Thoracic aorta (tissue), 2 donors: ENCODE measurements at regions not wholly inside any gene's neighbourhood (a gene's known extent, or its start where the extent isn't known, plus 50 kb on each side); places are given as distances from the start of the nearest gene placed in this dataset.

ENCODE experiments used
- ATAC-seq: fragments of 150-250 bp; one replicate; pipeline ENCODE4 v1.8.0; 2017; ENCODE audit warnings: low read depth; ENCODE audit not compliant: insufficient number of reproducible peaks, low FRiP score
- DNase-seq: peaks from one replicate; pipeline ENCODE4 v3.0.0-alpha.2; 2020; ENCODE audit warnings: low spot score
- H3K27ac ChIP-seq, 2 donors: fragments of 200-600 bp; sonication (generic); 1 replicate in 1 of 2; 2 replicates in 1 of 2; pipeline ENCODE4 v1.5.1; 2016; ENCODE audit warnings: mild to moderate bottlenecking in 2 of 2, moderate library complexity in 2 of 2
- H3K27me3 ChIP-seq: fragments of 200-600 bp; sonication (generic); replicated peaks from 2 replicates; pipeline ENCODE4 v1.6.0; 2016; ENCODE audit warnings: mild to moderate bottlenecking; ENCODE audit not compliant: insufficient read depth
- H3K36me3 ChIP-seq: fragments of 200-600 bp; sonication (generic); one replicate; pipeline ENCODE4 v1.5.1; 2016
- H3K4me1 ChIP-seq, 2 donors: fragments of 200-600 bp; sonication (generic); 1 replicate in 1 of 2; 2 replicates in 1 of 2; pipeline versions ENCODE4 v1.5.1 to v1.6.0; 2016; ENCODE audit warnings: low read depth in 2 of 2, mild to moderate bottlenecking in 1 of 2; ENCODE audit not compliant: control insufficient read depth in 1 of 2
- H3K4me3 ChIP-seq: fragments of 200-600 bp; sonication (generic); 2 replicates; pipeline ENCODE4 v1.5.1; 2016; ENCODE audit warnings: mild to moderate bottlenecking
- H3K9me3 ChIP-seq: fragments of 200-600 bp; sonication (generic); 2 replicates; pipeline ENCODE4 v1.5.1; 2016
- TF ChIP-seq, protein P1 (sequence below): fragments of 200-600 bp; sonication (generic); IDR thresholded peaks from one replicate; pipeline ENCODE4 v1.5.1; 2019; ENCODE audit warnings: antibody characterized with exemption

DNA sequence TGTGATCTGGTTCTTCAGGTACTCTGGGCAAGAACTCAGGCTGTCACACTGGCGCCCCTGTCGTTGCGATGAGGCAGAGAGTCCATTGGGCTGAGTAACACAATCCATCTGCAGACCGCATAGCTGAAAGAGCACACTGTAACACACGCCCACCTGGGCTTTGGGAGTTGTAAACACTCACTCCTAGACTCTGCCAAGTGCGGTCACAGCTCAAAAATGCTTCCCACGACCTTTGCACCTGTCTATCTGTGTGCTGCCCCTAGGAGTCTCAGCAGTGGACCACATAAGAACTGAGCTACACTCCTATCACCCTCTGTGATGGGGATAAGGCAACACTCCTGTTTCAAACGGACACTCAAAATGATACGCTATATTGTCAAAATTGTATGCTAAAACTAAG, 2028.3 kb downstream of the PCDH7 start:
- Histone ChIP-seq H3K4me3 (no peak overlapping the region), H3K27me3 (no peaks in the 10 kb centered on the region), H3K4me1 (no peaks in the 10 kb centered on the region), H3K36me3 (no peaks in the 10 kb centered on the region), H3K27ac (no peak overlapping the region), H3K9me3 (no peaks in the 10 kb centered on the region)
- TF ChIP-seq, protein P1, sequence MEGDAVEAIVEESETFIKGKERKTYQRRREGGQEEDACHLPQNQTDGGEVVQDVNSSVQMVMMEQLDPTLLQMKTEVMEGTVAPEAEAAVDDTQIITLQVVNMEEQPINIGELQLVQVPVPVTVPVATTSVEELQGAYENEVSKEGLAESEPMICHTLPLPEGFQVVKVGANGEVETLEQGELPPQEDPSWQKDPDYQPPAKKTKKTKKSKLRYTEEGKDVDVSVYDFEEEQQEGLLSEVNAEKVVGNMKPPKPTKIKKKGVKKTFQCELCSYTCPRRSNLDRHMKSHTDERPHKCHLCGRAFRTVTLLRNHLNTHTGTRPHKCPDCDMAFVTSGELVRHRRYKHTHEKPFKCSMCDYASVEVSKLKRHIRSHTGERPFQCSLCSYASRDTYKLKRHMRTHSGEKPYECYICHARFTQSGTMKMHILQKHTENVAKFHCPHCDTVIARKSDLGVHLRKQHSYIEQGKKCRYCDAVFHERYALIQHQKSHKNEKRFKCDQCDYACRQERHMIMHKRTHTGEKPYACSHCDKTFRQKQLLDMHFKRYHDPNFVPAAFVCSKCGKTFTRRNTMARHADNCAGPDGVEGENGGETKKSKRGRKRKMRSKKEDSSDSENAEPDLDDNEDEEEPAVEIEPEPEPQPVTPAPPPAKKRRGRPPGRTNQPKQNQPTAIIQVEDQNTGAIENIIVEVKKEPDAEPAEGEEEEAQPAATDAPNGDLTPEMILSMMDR, result no peak
- DNase-seq, result no peak
- ATAC-seq, result no peak

DNA sequence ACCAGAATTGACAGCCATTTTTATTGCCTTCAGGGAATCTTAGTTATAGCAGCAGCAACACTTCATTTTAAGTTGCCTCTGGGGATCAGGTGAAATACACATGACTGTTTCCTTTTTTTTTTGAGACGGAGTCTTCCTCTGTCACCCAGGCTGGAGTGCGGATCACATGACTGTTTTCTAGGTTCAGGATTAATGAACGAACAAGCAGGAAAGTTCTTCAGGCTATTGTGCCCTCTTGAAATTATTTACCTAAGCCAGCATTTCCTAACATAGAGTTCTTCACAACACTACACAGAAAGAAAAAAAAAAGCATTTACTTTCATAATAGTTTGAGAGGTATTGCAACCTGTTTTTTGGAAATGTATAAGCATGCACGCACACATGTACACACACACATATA, 2032.8 kb downstream of the PCDH7 start:
- no peak for ATAC-seq
- H3K4me3 ChIP-seq, result no peak overlapping the region
- TF ChIP-seq, protein P1, result no peak
- no peaks in the 10 kb centered on the region for H3K36me3 ChIP-seq
- no peak for DNase-seq
- no peak overlapping the region for H3K27ac ChIP-seq
- no peaks in the 10 kb centered on the region for H3K9me3 ChIP-seq
- H3K4me1 ChIP-seq, result no peaks in the 10 kb centered on the region
- H3K27me3 ChIP-seq, result no peaks in the 10 kb centered on the region

DNA sequence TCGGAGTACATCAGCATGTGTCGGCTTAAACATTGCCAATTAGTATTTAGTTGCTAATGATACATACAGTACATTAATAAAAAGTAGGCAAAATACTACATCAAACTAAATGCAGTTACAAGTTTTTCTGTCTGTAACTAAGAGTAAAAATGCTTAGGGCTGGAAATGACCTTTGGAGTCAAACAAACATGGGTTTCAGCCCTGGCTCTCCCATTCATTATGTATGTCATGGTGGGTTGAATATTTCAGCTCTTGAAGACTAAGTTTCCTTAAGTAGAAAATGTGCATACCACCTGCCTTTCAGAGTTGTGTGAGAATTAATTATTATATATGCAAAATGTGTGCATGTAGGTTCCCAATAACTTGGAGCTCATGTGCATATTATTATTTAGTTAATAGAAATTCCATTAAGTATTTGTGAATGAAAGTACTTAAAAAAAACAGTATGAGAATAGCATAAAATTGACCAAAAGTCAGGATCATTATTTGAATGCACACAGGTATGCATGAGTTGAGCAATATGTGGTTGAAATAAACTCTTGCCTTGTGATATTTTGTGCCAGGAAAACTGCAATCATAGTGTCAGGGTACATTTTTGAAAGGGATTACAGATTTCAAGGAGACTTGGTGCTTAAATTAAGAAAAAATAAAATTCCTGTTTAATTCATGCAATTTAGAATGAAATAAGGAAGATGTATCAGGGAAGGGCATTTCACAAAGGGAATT, 2048.7 kb downstream of the PCDH7 start:
- Histone ChIP-seq H3K27ac (no peak overlapping the region), H3K36me3 (no peaks in the 10 kb centered on the region), H3K4me1 (no peaks in the 10 kb centered on the region), H3K4me3 (no peak overlapping the region), H3K9me3 (no peaks in the 10 kb centered on the region), H3K27me3 (no peaks in the 10 kb centered on the region)
- TF ChIP-seq, protein P1, result no peak
- no peak for ATAC-seq
- DNase-seq, result no peak

GRCh38 chr4:32771491-32771890, 2051.3 kb downstream of the PCDH7 start:
- DNase-seq (no peak), ATAC-seq (no peak)
- H3K27ac ChIP-seq, result no peak overlapping the region
- H3K27me3 ChIP-seq, result no peaks in the 10 kb centered on the region
- no peaks in the 10 kb centered on the region for H3K9me3 ChIP-seq
- H3K4me3 ChIP-seq, result no peak overlapping the region
- no peaks in the 10 kb centered on the region for H3K36me3 ChIP-seq
- TF ChIP-seq, protein P1, result no peak
- H3K4me1 ChIP-seq, result no peaks in the 10 kb centered on the region

DNA sequence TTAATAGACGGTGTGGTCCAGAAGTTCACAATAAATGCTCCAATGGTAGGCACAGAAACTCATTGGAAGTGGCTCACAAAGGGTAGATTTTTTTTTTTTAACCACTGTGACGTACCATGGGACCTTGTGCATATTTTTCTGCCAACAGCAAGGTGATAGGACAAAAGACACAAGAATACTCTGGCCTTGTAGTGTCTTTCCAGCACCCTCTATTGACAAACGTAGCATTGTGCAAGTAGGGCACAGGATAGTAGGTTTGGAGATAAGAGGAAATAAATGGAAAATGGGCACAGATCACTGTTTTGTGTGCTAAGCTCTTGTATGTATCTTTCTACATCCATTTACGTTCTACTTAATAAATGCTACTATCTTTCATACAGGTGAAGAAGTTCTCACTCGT, 2054.9 kb downstream of the PCDH7 start:
- Histone ChIP-seq H3K36me3 (no peaks in the 10 kb centered on the region), H3K4me3 (no peak overlapping the region), H3K27ac (no peak overlapping the region), H3K9me3 (no peaks in the 10 kb centered on the region), H3K4me1 (no peaks in the 10 kb centered on the region), H3K27me3 (no peaks in the 10 kb centered on the region)
- DNase-seq, result no peak
- TF ChIP-seq, protein P1, result no peak
- no peak for ATAC-seq
